GM12878 (cell line): ENCODE measurements at regions not wholly inside any gene's neighbourhood (a gene's known extent, or its start where the extent isn't known, plus 50 kb on each side); places are given as distances from the start of the nearest gene placed in this dataset.

ENCODE experiments used
- BHLHE40 ChIP-seq, 2 experiments: fragments of 450-650 bp in 1 of 2; IDR thresholded peaks; 2 replicates each; pipeline ENCODE4 v1.6.1; 2011 to 2017; ENCODE audit warnings: low read depth in 2 of 2, borderline replicate concordance in 1 of 2, improper control_type of control experiment in 1 of 2, low read length in 1 of 2, mild to moderate bottlenecking in 1 of 2
- ESRRA ChIP-seq: IDR thresholded peaks from 2 replicates; pipeline ENCODE4 v1.6.1; 2012; ENCODE audit warnings: mild to moderate bottlenecking, low read length, improper control_type of control experiment
- FOS ChIP-seq: IDR thresholded peaks from 3 replicates; pipeline ENCODE4 v1.6.1; 2011; ENCODE audit warnings: borderline replicate concordance; ENCODE audit not compliant: insufficient read length; ENCODE audit errors: extremely low read depth
- NBN ChIP-seq: fragments of 450-650 bp; IDR thresholded peaks from 2 replicates; pipeline ENCODE4 v1.6.1; 2016
- NFYA ChIP-seq: IDR thresholded peaks from 2 replicates; pipeline ENCODE4 v1.6.1; 2011; ENCODE audit warnings: low read depth, mild to moderate bottlenecking, low read length, improper control_type of control experiment, borderline replicate concordance
- PAX8 ChIP-seq: fragments of 450-650 bp; IDR thresholded peaks from 2 replicates; pipeline ENCODE4 v1.6.1; 2017; ENCODE audit warnings: mild to moderate bottlenecking, moderate library complexity
- SP1 ChIP-seq: IDR thresholded peaks from one replicate; pipeline ENCODE4 v1.6.1; 2011; ENCODE audit warnings: low read depth, low read length
- SREBF2 ChIP-seq: IDR thresholded peaks from 2 replicates; pipeline ENCODE4 v1.6.1; 2012; ENCODE audit warnings: mild to moderate bottlenecking, low read length
- YY1 ChIP-seq: IDR thresholded peaks from 2 replicates; pipeline ENCODE4 v1.6.1; 2011; ENCODE audit warnings: low read depth, mild to moderate bottlenecking, low read length
- TF ChIP-seq, protein P1 (sequence below): IDR thresholded peaks from 2 replicates; pipeline ENCODE4 v1.6.1; 2011; ENCODE audit warnings: low read depth, low read length, improper control_type of control experiment, borderline replicate concordance
- TF ChIP-seq, protein P2 (sequence below): fragments of 450-650 bp; IDR thresholded peaks from 2 replicates; pipeline ENCODE4 v1.6.1; 2016; ENCODE audit warnings: mild to moderate bottlenecking

- no peak for TF ChIP-seq SREBF2
- TF ChIP-seq, protein P1, sequence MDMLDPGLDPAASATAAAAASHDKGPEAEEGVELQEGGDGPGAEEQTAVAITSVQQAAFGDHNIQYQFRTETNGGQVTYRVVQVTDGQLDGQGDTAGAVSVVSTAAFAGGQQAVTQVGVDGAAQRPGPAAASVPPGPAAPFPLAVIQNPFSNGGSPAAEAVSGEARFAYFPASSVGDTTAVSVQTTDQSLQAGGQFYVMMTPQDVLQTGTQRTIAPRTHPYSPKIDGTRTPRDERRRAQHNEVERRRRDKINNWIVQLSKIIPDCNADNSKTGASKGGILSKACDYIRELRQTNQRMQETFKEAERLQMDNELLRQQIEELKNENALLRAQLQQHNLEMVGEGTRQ = no peak
- TF ChIP-seq PAX8 = no peak
- TF ChIP-seq BHLHE40 (IDR thresholded peaks at IDR 0.05; ENCODE audit: borderline replicate concordance in 1 of 2, low read depth in 2 of 2, low read length in 1 of 2) = no peak
- TF ChIP-seq ESRRA = no peak
- TF ChIP-seq, protein P2, sequence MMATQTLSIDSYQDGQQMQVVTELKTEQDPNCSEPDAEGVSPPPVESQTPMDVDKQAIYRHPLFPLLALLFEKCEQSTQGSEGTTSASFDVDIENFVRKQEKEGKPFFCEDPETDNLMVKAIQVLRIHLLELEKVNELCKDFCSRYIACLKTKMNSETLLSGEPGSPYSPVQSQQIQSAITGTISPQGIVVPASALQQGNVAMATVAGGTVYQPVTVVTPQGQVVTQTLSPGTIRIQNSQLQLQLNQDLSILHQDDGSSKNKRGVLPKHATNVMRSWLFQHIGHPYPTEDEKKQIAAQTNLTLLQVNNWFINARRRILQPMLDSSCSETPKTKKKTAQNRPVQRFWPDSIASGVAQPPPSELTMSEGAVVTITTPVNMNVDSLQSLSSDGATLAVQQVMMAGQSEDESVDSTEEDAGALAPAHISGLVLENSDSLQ = no peak
- TF ChIP-seq NFYA = no peak
- TF ChIP-seq NBN = no peak
- TF ChIP-seq YY1 = no peak
- TF ChIP-seq FOS = no peak
- TF ChIP-seq SP1 = no peak
Measured at GRCh38 chr21:35862969-35863368, 197.4 kb downstream of the SETD4 start.
